ENCODE measurements at regions not wholly inside any gene's neighbourhood (a gene's known extent, or its start where the extent isn't known, plus 50 kb on each side); places are given as distances from the start of the nearest gene placed in this dataset.
"Not testable (repeated sequence)": the region's sequence is repeated elsewhere in the genome, so short reads cannot be mapped to it uniquely, and the experiment has no call there.

GRCh38 chr2:125736306-125736705, 919.7 kb upstream of the GYPC start:
- DNase-seq, result no peak

- peak; percentile 30 for DNase-seq
Observed at GRCh38 chr2:125745514-125745913, 910.4 kb upstream of the GYPC start.

- no peak for DNase-seq
Observed at GRCh38 chr2:125746321-125747164, 909.4 kb upstream of the GYPC start.

- no peak for DNase-seq
Observed at GRCh38 chr2:125747165-125747425, 908.9 kb upstream of the GYPC start.

GRCh38 chr2:125756431-125756830, 899.5 kb upstream of the GYPC start:
- DNase-seq, result no peak

GRCh38 chr2:125796784-125797183, 859.2 kb upstream of the GYPC start:
- DNase-seq, result no peak

GRCh38 chr2:125797192-125797591, 858.8 kb upstream of the GYPC start:
- DNase-seq, result no peak

GRCh38 chr2:125822746-125823145, 833.2 kb upstream of the GYPC start:
- no peak for DNase-seq

- DNase-seq, result not testable (repeated sequence)
Observed at GRCh38 chr2:125825781-125826180, 830.2 kb upstream of the GYPC start.

- no peak for DNase-seq
Observed at GRCh38 chr2:125837128-125837527, 818.8 kb upstream of the GYPC start.

- DNase-seq, result no peak
Observed at GRCh38 chr2:125837611-125838010, 818.3 kb upstream of the GYPC start.

- no peak for DNase-seq
Observed at GRCh38 chr2:125839945-125840344, 816.0 kb upstream of the GYPC start.

- DNase-seq, result no peak
Observed at GRCh38 chr2:125842041-125842440, 813.9 kb upstream of the GYPC start.

- no peak for DNase-seq
Observed at GRCh38 chr2:125850541-125850940, 805.4 kb upstream of the GYPC start.

GRCh38 chr2:125852364-125852763, 803.6 kb upstream of the GYPC start:
- no peak for DNase-seq

GRCh38 chr2:125853626-125854025, 802.3 kb upstream of the GYPC start:
- DNase-seq, result no peak

GRCh38 chr2:125855204-125855603, 800.8 kb upstream of the GYPC start:
- no peak for DNase-seq

GRCh38 chr2:125857971-125858794, 797.8 kb upstream of the GYPC start:
- DNase-seq, result no peak

- no peak for DNase-seq
Observed at GRCh38 chr2:125861461-125861860, 794.5 kb upstream of the GYPC start.

GRCh38 chr2:125867908-125868307, 788.0 kb upstream of the GYPC start:
- no peak for DNase-seq

- no peak for DNase-seq
Observed at GRCh38 chr2:125870264-125870663, 785.7 kb upstream of the GYPC start.

- no peak for DNase-seq
Observed at GRCh38 chr2:125870746-125871145, 785.2 kb upstream of the GYPC start.

- no peak for DNase-seq
Observed at GRCh38 chr2:125874564-125874963, 781.4 kb upstream of the GYPC start.

- DNase-seq, result no peak
Observed at GRCh38 chr2:125885340-125885739, 770.6 kb upstream of the GYPC start.

Data from NCI-H1694 treated with DMSO at 0.1 percent for 48 hours (cell line).